HCT116 (cell line): ENCODE measurements at regions not wholly inside any gene's neighbourhood (a gene's known extent, or its start where the extent isn't known, plus 50 kb on each side); places are given as distances from the start of the nearest gene placed in this dataset.

Source experiments
- ATAC-seq: fragments of 200-7000 bp; cut with Tn5 transposase; 2 replicates; pipeline ENCODE4 v1.9.1; 2020; ENCODE audit warnings: mild to moderate bottlenecking, moderate library complexity
- BruUV-seq: library from RNA; stranded (reverse); fragments of 400-500 nt; replicated peaks from 2 replicates; lab custom pipeline; 2021; lab: Mats Ljungman, UMichigan
- CTCF ChIA-PET: fragments of 300-600 bp; sonication (Branson Sonifier 250); formaldehyde crosslinking; loops from one replicate; lab custom pipeline; 2021; ENCODE audit warnings: antibody characterized with exemption; lab: Charles Lee
- POLR2A ChIA-PET: fragments of 300-600, 350-600 bp; sonication (Branson Sonifier 250); formaldehyde crosslinking; loops from one replicate; lab custom pipeline; 2021; ENCODE audit warnings: antibody characterized with exemption; lab: Charles Lee
- RAD21 ChIA-PET, 2 experiments: fragments of 300-600 bp; sonication (Branson Sonifier 250); formaldehyde crosslinking; loops; one replicate each; lab custom pipeline; 2023; ENCODE audit warnings: low total read pairs in 2 of 2; ENCODE audit not compliant: uncharacterized antibody in 2 of 2, unreplicated experiment in 2 of 2, low non-redundant PET in 1 of 2; lab: Charles Lee
- DNase-seq: peaks from one replicate; pipeline ENCODE4 v3.0.0-alpha.2; 2010; ENCODE audit warnings: low read depth, low spot score
- H2AFZ ChIP-seq: fragments of 200-600 bp; shearing (Covaris generic), sonication (generic); 2 replicates; pipeline ENCODE4 v1.6.1; 2017; ENCODE audit warnings: low read depth, mixed run types, mixed read lengths, antibody characterized with exemption, low read length; ENCODE audit not compliant: poor library complexity, severe bottlenecking
- H3K27ac ChIP-seq: 2 replicates; pipeline ENCODE4 v1.5.1; 2012; ENCODE audit warnings: low read depth, low read length
- H3K27me3 ChIP-seq: fragments of 200-600 bp; sonication (generic); 2 replicates; pipeline ENCODE4 v1.6.1; 2016; ENCODE audit warnings: mixed run types, low read length, mixed read lengths; ENCODE audit not compliant: insufficient read depth
- H3K36me3 ChIP-seq, 2 experiments: fragments of 200-500 bp in 1 of 2; fragments of 200-600 bp in 1 of 2; sonication (Bioruptor generic) in 1 of 2; sonication (generic) in 1 of 2; 2 replicates each; pipeline versions ENCODE4 v1.5.1 to v1.6.1; 2014 to 2016; ENCODE audit warnings: low read length in 2 of 2, inconsistent platforms in 1 of 2, mixed read lengths in 1 of 2, mixed run types in 1 of 2; ENCODE audit not compliant: insufficient read depth in 2 of 2, control insufficient read depth in 1 of 2
- H3K4me1 ChIP-seq, 2 experiments: fragments of 200-600 bp in 1 of 2; sonication (generic) in 1 of 2; 2 replicates each; pipeline versions ENCODE4 v1.5.1 to v1.6.1; 2012 to 2017; ENCODE audit warnings: low read length in 2 of 2, inconsistent platforms in 1 of 2, mild to moderate bottlenecking in 1 of 2, mixed read lengths in 1 of 2, mixed run types in 1 of 2, moderate library complexity in 1 of 2; ENCODE audit not compliant: insufficient read depth in 2 of 2, control insufficient read depth in 1 of 2
- H3K4me2 ChIP-seq: fragments of 200-600 bp; sonication (generic); 2 replicates; pipeline ENCODE4 v1.6.1; 2017; ENCODE audit warnings: mixed run types, low read length, mixed read lengths
- H3K4me3 ChIP-seq, 2 experiments: fragments of 200-600 bp in 1 of 2; sonication (generic) in 1 of 2; replicated peaks in 1 of 2; 2 replicates each; pipeline ENCODE4 v1.5.1; 2011 to 2016; ENCODE audit warnings: low read length in 2 of 2, control low read depth in 1 of 2, low read depth in 1 of 2, mild to moderate bottlenecking in 1 of 2, mixed read lengths in 1 of 2, mixed run types in 1 of 2
- H3K79me2 ChIP-seq: fragments of 200-600 bp; sonication (generic); 2 replicates; pipeline ENCODE4 v1.6.1; 2017; ENCODE audit warnings: mild to moderate bottlenecking, mixed run types, low read length, moderate library complexity, mixed read lengths; ENCODE audit not compliant: insufficient read depth
- H3K9ac ChIP-seq: fragments of 200-600 bp; sonication (generic); 2 replicates; pipeline ENCODE4 v1.6.1; 2016; ENCODE audit warnings: low read length, mixed read lengths
- H3K9me2 ChIP-seq: fragments of 200-600 bp; sonication (generic), shearing (Covaris generic); 2 replicates; pipeline ENCODE4 v1.6.1; 2017; ENCODE audit warnings: mixed run types, mild to moderate bottlenecking, moderate library complexity; ENCODE audit not compliant: insufficient read depth
- H3K9me3 ChIP-seq, 2 experiments: fragments of 200-500 bp in 1 of 2; fragments of 200-600 bp in 1 of 2; sonication (Bioruptor generic) in 1 of 2; sonication (generic) in 1 of 2; 2 replicates each; pipeline ENCODE4 v1.6.1; 2014 to 2017; ENCODE audit warnings: low read length in 2 of 2, mixed read lengths in 2 of 2, inconsistent platforms in 1 of 2, low read depth in 1 of 2, mild to moderate bottlenecking in 1 of 2, mixed run types in 1 of 2, moderate library complexity in 1 of 2; ENCODE audit not compliant: control insufficient read depth in 1 of 2, insufficient read depth in 1 of 2
- H4K20me1 ChIP-seq: fragments of 200-600 bp; sonication (generic), shearing (Covaris generic); 2 replicates; pipeline ENCODE4 v1.6.1; 2017; ENCODE audit warnings: mixed run types, mild to moderate bottlenecking, moderate library complexity; ENCODE audit not compliant: insufficient read depth
- CBX3 ChIP-seq: IDR thresholded peaks from 2 replicates; pipeline ENCODE4 v1.6.1; 2012; ENCODE audit warnings: low read depth
- CEBPB ChIP-seq: IDR thresholded peaks from 2 replicates; pipeline ENCODE4 v1.6.1; 2012; ENCODE audit warnings: low read depth
- ELF1 ChIP-seq: IDR thresholded peaks from 2 replicates; pipeline ENCODE4 v1.6.1; 2012; ENCODE audit warnings: low read depth, borderline replicate concordance
- JUND ChIP-seq: IDR thresholded peaks from 2 replicates; pipeline ENCODE4 v1.6.1; 2012
- RAD21 ChIP-seq: IDR thresholded peaks from 2 replicates; pipeline ENCODE4 v1.6.1; 2012; ENCODE audit warnings: low read depth, mild to moderate bottlenecking
- SIN3A ChIP-seq: IDR thresholded peaks from 2 replicates; pipeline ENCODE4 v1.6.1; 2012; ENCODE audit warnings: low read depth
- SRF ChIP-seq: IDR thresholded peaks from 2 replicates; pipeline ENCODE4 v1.6.1; 2012; ENCODE audit warnings: low read depth
- TCF7L2 ChIP-seq: IDR thresholded peaks from 2 replicates; pipeline ENCODE4 v1.7.0; 2011; ENCODE audit warnings: borderline replicate concordance, inconsistent platforms; ENCODE audit not compliant: insufficient read depth, insufficient read length; ENCODE audit errors: extremely low read depth
- YY1 ChIP-seq: IDR thresholded peaks from 2 replicates; pipeline ENCODE4 v1.6.1; 2011; ENCODE audit warnings: low read length, low read depth, moderate library complexity, mild to moderate bottlenecking; ENCODE audit not compliant: insufficient replicate concordance; ENCODE audit errors: extremely low read depth
- ZFX ChIP-seq: fragments of 450-650 bp; IDR thresholded peaks from 2 replicates; pipeline ENCODE4 v1.6.1; 2017
- intact Hi-C: fragments of 100-400 bp; cut with micrococcal nuclease; formaldehyde crosslinking; loops from 2 replicates; pipeline ENCODE4 v1.10.0; 2022
- TF ChIP-seq, protein P1 (sequence below), 3 experiments: fragments of 200-600 bp in 1 of 3; sonication (generic) in 1 of 3; IDR thresholded peaks in 2 of 3; conservative IDR thresholded peaks in 1 of 3; 2 replicates each; pipeline ENCODE4 v1.5.1; 2012 to 2017; ENCODE audit warnings: low read depth in 2 of 3, low read length in 2 of 3, antibody characterized with exemption in 1 of 3, borderline replicate concordance in 1 of 3, control low read depth in 1 of 3, mild to moderate bottlenecking in 1 of 3, mixed read lengths in 1 of 3, mixed run types in 1 of 3, moderate library complexity in 1 of 3; ENCODE audit not compliant: insufficient read depth in 1 of 3

DNA sequence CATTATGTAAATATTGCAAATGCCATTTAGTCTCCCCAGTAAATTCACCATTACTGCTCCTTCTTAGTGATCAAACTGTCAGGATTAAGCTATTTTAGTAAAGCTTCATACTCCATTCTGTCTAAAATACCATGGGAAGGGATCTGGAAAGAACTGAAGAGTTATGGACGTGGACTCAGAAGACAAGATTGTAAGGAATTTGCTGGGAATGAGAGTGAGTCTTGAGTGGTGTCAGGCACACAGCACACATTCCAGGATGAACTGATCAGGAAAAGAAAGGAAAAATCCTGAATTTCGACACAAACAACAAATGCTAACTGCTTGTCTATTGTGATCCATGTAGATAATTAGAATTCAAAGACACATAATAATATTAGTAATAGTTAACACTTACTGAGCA is 311.0 kb downstream of the CENPC start:
- no TSS peak for BruUV-seq
- no peak overlapping the region for H3K4me2 ChIP-seq
- peaks cover 0 to 6% of the 10 kb centered on the region in 2 experiments; a peak in 2 of 4 replicates for H3K9me3 ChIP-seq
- no peaks in the 10 kb centered on the region for H3K79me2 ChIP-seq
- no peak overlapping the region for H2AFZ ChIP-seq
- H3K36me3 ChIP-seq, result no peaks in the 10 kb centered on the region
- no peak overlapping the region for H3K9ac ChIP-seq
- RAD21 ChIA-PET, result no interaction called here
- CTCF ChIA-PET, result no interaction called here
- H3K4me1 ChIP-seq, result no peaks in the 10 kb centered on the region
- TF ChIP-seq SIN3A (no peak), SRF (no peak), YY1 (no peak), CBX3 (no peak), ELF1 (no peak), JUND (no peak), CEBPB (no peak), RAD21 (no peak), ZFX (no peak), TCF7L2 (no peak)
- TF ChIP-seq, protein P1, sequence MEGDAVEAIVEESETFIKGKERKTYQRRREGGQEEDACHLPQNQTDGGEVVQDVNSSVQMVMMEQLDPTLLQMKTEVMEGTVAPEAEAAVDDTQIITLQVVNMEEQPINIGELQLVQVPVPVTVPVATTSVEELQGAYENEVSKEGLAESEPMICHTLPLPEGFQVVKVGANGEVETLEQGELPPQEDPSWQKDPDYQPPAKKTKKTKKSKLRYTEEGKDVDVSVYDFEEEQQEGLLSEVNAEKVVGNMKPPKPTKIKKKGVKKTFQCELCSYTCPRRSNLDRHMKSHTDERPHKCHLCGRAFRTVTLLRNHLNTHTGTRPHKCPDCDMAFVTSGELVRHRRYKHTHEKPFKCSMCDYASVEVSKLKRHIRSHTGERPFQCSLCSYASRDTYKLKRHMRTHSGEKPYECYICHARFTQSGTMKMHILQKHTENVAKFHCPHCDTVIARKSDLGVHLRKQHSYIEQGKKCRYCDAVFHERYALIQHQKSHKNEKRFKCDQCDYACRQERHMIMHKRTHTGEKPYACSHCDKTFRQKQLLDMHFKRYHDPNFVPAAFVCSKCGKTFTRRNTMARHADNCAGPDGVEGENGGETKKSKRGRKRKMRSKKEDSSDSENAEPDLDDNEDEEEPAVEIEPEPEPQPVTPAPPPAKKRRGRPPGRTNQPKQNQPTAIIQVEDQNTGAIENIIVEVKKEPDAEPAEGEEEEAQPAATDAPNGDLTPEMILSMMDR (IDR thresholded peaks at IDR 0.05 in 2 of 3, conservative IDR thresholded peaks at IDR 0.05 in 1 of 3; ENCODE audit: borderline replicate concordance in 1 of 3, insufficient read depth in 1 of 3, low read depth in 2 of 3, low read length in 2 of 3), result no peak
- H3K27me3 ChIP-seq, result no peaks in the 10 kb centered on the region
- H4K20me1 ChIP-seq, result no peaks in the 10 kb centered on the region
- ATAC-seq (no peak), DNase-seq (no peak)
- H3K9me2 ChIP-seq, result no peaks in the 10 kb centered on the region
- H3K27ac ChIP-seq, result no peak overlapping the region
- POLR2A ChIA-PET, result no interaction called here
- H3K4me3 ChIP-seq, result no peak overlapping the region
- intact Hi-C loops, result no loop called here
